Keratinocyte (primary cell): ENCODE measurements at regions not wholly inside any gene's neighbourhood (a gene's known extent, or its start where the extent isn't known, plus 50 kb on each side); places are given as distances from the start of the nearest gene placed in this dataset.

Experiments used
- DNase-seq: peaks from one replicate; pipeline ENCODE4 v3.0.0-alpha.2; 2011; ENCODE audit warnings: low read depth, missing footprints, low spot score
- FAIRE-seq: peaks from 2 replicates; lab custom pipeline; 2011; peaks lifted over from hg19 to GRCh38; lab: Jason Lieb, UNC
- H2AFZ ChIP-seq: 2 replicates; pipeline ENCODE4 v1.6.0; 2012; ENCODE audit warnings: low read length, control low read depth, inconsistent platforms; ENCODE audit not compliant: control insufficient read depth
- H3K27ac ChIP-seq: 2 replicates; pipeline ENCODE4 v1.5.1; 2011; ENCODE audit warnings: low read length; ENCODE audit not compliant: control insufficient read depth, insufficient read depth
- H3K27me3 ChIP-seq: 3 replicates; pipeline ENCODE4 v1.6.0; 2011; ENCODE audit warnings: low read length; ENCODE audit not compliant: control insufficient read depth, insufficient read depth; ENCODE audit errors: extremely low read depth
- H3K36me3 ChIP-seq, 2 experiments: 2 replicates in 1 of 2; 3 replicates in 1 of 2; pipeline ENCODE4 v1.5.1; 2011; ENCODE audit warnings: low read length in 2 of 2, mild to moderate bottlenecking in 1 of 2; ENCODE audit not compliant: control insufficient read depth in 2 of 2, insufficient read depth in 2 of 2; ENCODE audit errors: extremely low read depth in 1 of 2
- H3K4me1 ChIP-seq: 3 replicates; pipeline ENCODE4 v1.5.1; 2011; ENCODE audit warnings: low read length; ENCODE audit not compliant: control insufficient read depth, insufficient read depth; ENCODE audit errors: extremely low read depth
- H3K4me2 ChIP-seq: 3 replicates; pipeline ENCODE4 v1.6.0; 2011; ENCODE audit warnings: low read depth, low read length; ENCODE audit not compliant: control insufficient read depth, insufficient read depth; ENCODE audit errors: extremely low read depth
- H3K4me3 ChIP-seq, 3 experiments: fragments of 200-600 bp in 1 of 3; sonication (generic) in 1 of 3; 2 replicates in 2 of 3; 3 replicates in 1 of 3; pipeline ENCODE4 v1.5.1; 2011 to 2016; ENCODE audit warnings: low read length in 3 of 3, mild to moderate bottlenecking in 3 of 3, control low read depth in 2 of 3, inconsistent platforms in 1 of 3, low read depth in 1 of 3, mixed read lengths in 1 of 3, mixed run types in 1 of 3, moderate library complexity in 1 of 3; ENCODE audit not compliant: control insufficient read depth in 2 of 3, insufficient read depth in 2 of 3; ENCODE audit errors: extremely low read depth in 1 of 3
- H3K79me2 ChIP-seq: 2 replicates; pipeline ENCODE4 v1.6.0; 2012; ENCODE audit warnings: low read length; ENCODE audit not compliant: control insufficient read depth, insufficient read depth
- H3K9ac ChIP-seq: 3 replicates; pipeline ENCODE4 v1.6.0; 2011; ENCODE audit warnings: low read length; ENCODE audit not compliant: control insufficient read depth, insufficient read depth; ENCODE audit errors: extremely low read depth
- H3K9me1 ChIP-seq: 3 replicates; pipeline ENCODE4 v1.6.0; 2011; ENCODE audit warnings: low read length; ENCODE audit not compliant: control insufficient read depth, insufficient read depth; ENCODE audit errors: extremely low read depth
- H3K9me3 ChIP-seq: 2 replicates; pipeline ENCODE4 v1.5.1; 2012; ENCODE audit warnings: low read depth, low read length; ENCODE audit not compliant: control insufficient read depth
- H4K20me1 ChIP-seq: 3 replicates; pipeline ENCODE4 v1.6.0; 2011; ENCODE audit warnings: low read length; ENCODE audit not compliant: control insufficient read depth, insufficient read depth; ENCODE audit errors: extremely low read depth
- CTCF ChIP-seq, 3 experiments: IDR thresholded peaks in 1 of 3; conservative IDR thresholded peaks in 1 of 3; optimal IDR thresholded peaks in 1 of 3; 2 replicates in 2 of 3; 3 replicates in 1 of 3; pipeline versions ENCODE3 to v1.5.1; 2011; ENCODE audit warnings: low read length in 3 of 3, mild to moderate bottlenecking in 3 of 3, moderate library complexity in 2 of 3, control low read depth in 1 of 3, inconsistent platforms in 1 of 3; ENCODE audit not compliant: insufficient read depth in 2 of 3; ENCODE audit errors: extremely low read depth in 1 of 3
- EZH2 ChIP-seq: IDR thresholded peaks from one replicate; pipeline ENCODE4 v1.6.1; 2012; ENCODE audit warnings: inconsistent platforms, mild to moderate bottlenecking, low read length, moderate library complexity
- dilution Hi-C: fragments of 300-500 bp; cut with MboI; formaldehyde crosslinking; loops from one replicate; pipeline ENCODE4 v1.7.0; 2020; ENCODE audit warnings: low sequenced_read_pairs; ENCODE audit not compliant: extremely low pct_ligation_motif_present

- Histone ChIP-seq H3K27me3 (no peaks in the 10 kb centered on the region), H3K4me1 (no peaks in the 10 kb centered on the region), H3K9me3 (no peaks in the 10 kb centered on the region), H3K9ac (no peak overlapping the region), H3K27ac (no peak overlapping the region), H4K20me1 (no peaks in the 10 kb centered on the region), H3K4me2 (no peak overlapping the region), H2AFZ (no peak overlapping the region), H3K36me3 (no peaks in the 10 kb centered on the region), H3K4me3 (no peak overlapping the region), H3K9me1 (no peaks in the 10 kb centered on the region), H3K79me2 (no peaks in the 10 kb centered on the region)
- TF ChIP-seq CTCF (optimal IDR thresholded peaks at IDR 0.05 in 1 of 3, IDR thresholded peaks at IDR 0.05 in 1 of 3, conservative IDR thresholded peaks at IDR 0.05 in 1 of 3; ENCODE audit: extremely low read depth in 1 of 3, insufficient read depth in 2 of 3, low read length in 3 of 3) (no peak), EZH2 (no peak)
- DNase-seq, result no peak
- FAIRE-seq, result no peak
- dilution Hi-C loops, result no loop called here
Measured at GRCh38 chrX:42106556-42106955, 183.2 kb upstream of the CASK start.

GRCh38 chrX:42102586-42103282 lies 179.4 kb upstream of the CASK start:
- no peak overlapping the region for H3K4me2 ChIP-seq
- dilution Hi-C loops, result no loop called here
- no peak overlapping the region for H3K4me3 ChIP-seq
- H3K79me2 ChIP-seq, result no peaks in the 10 kb centered on the region
- no peaks in the 10 kb centered on the region for H3K27me3 ChIP-seq
- no peak overlapping the region for H2AFZ ChIP-seq
- H3K4me1 ChIP-seq, result no peaks in the 10 kb centered on the region
- FAIRE-seq (no peak), DNase-seq (no peak)
- H3K9me1 ChIP-seq, result no peaks in the 10 kb centered on the region
- no peak overlapping the region for H3K9ac ChIP-seq
- H3K27ac ChIP-seq, result no peak overlapping the region
- H3K9me3 ChIP-seq, result no peaks in the 10 kb centered on the region
- H3K36me3 ChIP-seq, result no peaks in the 10 kb centered on the region
- H4K20me1 ChIP-seq, result no peaks in the 10 kb centered on the region
- TF ChIP-seq CTCF (optimal IDR thresholded peaks at IDR 0.05 in 1 of 3, IDR thresholded peaks at IDR 0.05 in 1 of 3, conservative IDR thresholded peaks at IDR 0.05 in 1 of 3; ENCODE audit: extremely low read depth in 1 of 3, insufficient read depth in 2 of 3, low read length in 3 of 3) (no peak), EZH2 (no peak)
